Breast epithelium (tissue), 4 donors: ENCODE measurements at regions not wholly inside any gene's neighbourhood (a gene's known extent, or its start where the extent isn't known, plus 50 kb on each side); places are given as distances from the start of the nearest gene placed in this dataset.

Experiments used
- DNase-seq, 2 donors: peaks; one replicate each; pipeline ENCODE4 v3.0.0-alpha.2; 2019; ENCODE audit warnings: low spot score in 2 of 2
- H3K27ac ChIP-seq, 2 donors: fragments of 200-600 bp; sonication (generic) in 1 of 2; one replicate each; pipeline ENCODE4 v1.5.1; 2016 to 2019; ENCODE audit warnings: mild to moderate bottlenecking in 1 of 2
- H3K27me3 ChIP-seq, 2 donors: fragments of 200-600 bp; sonication (generic) in 1 of 2; one replicate each; pipeline versions ENCODE4 v1.5.1 to v1.6.0; 2017 to 2019; ENCODE audit warnings: control low read depth in 1 of 2, mild to moderate bottlenecking in 1 of 2
- H3K36me3 ChIP-seq: fragments of 200-600 bp; one replicate; pipeline ENCODE4 v1.5.1; 2019
- H3K4me1 ChIP-seq, 2 donors: fragments of 200-600 bp; sonication (generic); one replicate each; pipeline ENCODE4 v1.5.1; 2016 to 2019; ENCODE audit warnings: control low read depth in 1 of 2
- H3K4me3 ChIP-seq, 3 donors: fragments of 200-600 bp; sonication (generic); 1 replicate in 2 of 3; 2 replicates in 1 of 3; pipeline ENCODE4 v1.5.1; 2016 to 2019; ENCODE audit warnings: mild to moderate bottlenecking in 3 of 3, moderate library complexity in 2 of 3
- H3K9me3 ChIP-seq, 2 donors: fragments of 200-600 bp; sonication (generic) in 1 of 2; one replicate each; pipeline ENCODE4 v1.5.1; 2016 to 2019; ENCODE audit warnings: control low read depth in 1 of 2
- POLR2A ChIP-seq: fragments of 450-650 bp; IDR thresholded peaks from one replicate; pipeline ENCODE4 v1.6.1; 2016; ENCODE audit warnings: antibody characterized with exemption, mild to moderate bottlenecking, moderate library complexity
- POLR2AphosphoS5 ChIP-seq, 3 donors: sonication (generic); formaldehyde crosslinking; IDR thresholded peaks; one replicate each; pipeline ENCODE4 v1.6.1; 2017; ENCODE audit warnings: antibody characterized with exemption in 3 of 3
- intact Hi-C: fragments of 100-400 bp; cut with DNase I; formaldehyde crosslinking; loops from one replicate; pipeline ENCODE4 v1.15.1; 2023; ENCODE audit warnings: low total_unique reads
- TF ChIP-seq, protein P1 (sequence below), 3 donors: fragments of 450-650 bp; IDR thresholded peaks; one replicate each; pipeline ENCODE4 v1.5.1; 2016 to 2017; ENCODE audit warnings: antibody characterized with exemption in 3 of 3, mild to moderate bottlenecking in 3 of 3, moderate library complexity in 3 of 3

GRCh38 chr11:133718238-133718637, 127.1 kb downstream of the SPATA19 start:
- TF ChIP-seq POLR2A = no peak
- TF ChIP-seq POLR2AphosphoS5 (IDR thresholded peaks at IDR 0.05) = no peak
- TF ChIP-seq, protein P1, sequence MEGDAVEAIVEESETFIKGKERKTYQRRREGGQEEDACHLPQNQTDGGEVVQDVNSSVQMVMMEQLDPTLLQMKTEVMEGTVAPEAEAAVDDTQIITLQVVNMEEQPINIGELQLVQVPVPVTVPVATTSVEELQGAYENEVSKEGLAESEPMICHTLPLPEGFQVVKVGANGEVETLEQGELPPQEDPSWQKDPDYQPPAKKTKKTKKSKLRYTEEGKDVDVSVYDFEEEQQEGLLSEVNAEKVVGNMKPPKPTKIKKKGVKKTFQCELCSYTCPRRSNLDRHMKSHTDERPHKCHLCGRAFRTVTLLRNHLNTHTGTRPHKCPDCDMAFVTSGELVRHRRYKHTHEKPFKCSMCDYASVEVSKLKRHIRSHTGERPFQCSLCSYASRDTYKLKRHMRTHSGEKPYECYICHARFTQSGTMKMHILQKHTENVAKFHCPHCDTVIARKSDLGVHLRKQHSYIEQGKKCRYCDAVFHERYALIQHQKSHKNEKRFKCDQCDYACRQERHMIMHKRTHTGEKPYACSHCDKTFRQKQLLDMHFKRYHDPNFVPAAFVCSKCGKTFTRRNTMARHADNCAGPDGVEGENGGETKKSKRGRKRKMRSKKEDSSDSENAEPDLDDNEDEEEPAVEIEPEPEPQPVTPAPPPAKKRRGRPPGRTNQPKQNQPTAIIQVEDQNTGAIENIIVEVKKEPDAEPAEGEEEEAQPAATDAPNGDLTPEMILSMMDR (IDR thresholded peaks at IDR 0.05) = no peak
- Histone ChIP-seq H3K36me3 (no peaks in the 10 kb centered on the region), H3K4me3 (no peak overlapping the region), H3K9me3 (no peaks in the 10 kb centered on the region), H3K4me1 (no peaks in the 10 kb centered on the region), H3K27ac (no peak overlapping the region), H3K27me3 (peaks cover 0 to 36% of the 10 kb centered on the region in 2 donors)
- intact Hi-C loops = no loop called here
- DNase-seq = no peak

DNA sequence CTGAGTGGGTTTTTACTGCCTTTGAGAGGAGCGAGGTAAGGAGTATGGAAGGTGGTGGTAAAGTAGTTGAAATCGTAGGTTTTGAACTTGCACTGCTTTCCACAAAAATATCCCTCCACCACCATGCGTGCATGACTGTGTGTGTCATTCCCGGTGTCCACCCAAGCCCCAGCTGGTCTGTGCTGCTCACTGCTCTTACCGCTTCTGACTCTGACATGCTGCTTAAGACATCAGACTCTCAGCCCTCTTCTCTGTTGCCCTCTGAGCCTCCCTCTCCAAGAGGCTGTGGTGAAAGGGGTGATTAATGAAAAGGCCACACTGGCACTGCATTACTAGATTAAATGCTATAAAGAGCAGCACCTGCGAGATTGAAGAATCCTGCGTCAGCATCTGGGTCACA, 128.7 kb downstream of the SPATA19 start:
- H3K4me1 ChIP-seq = no peaks in the 10 kb centered on the region
- TF ChIP-seq POLR2AphosphoS5 (IDR thresholded peaks at IDR 0.05) = no peak
- H3K27me3 ChIP-seq = peaks cover 0 to 36% of the 10 kb centered on the region in 2 donors
- no peaks in the 10 kb centered on the region for H3K36me3 ChIP-seq
- H3K27ac ChIP-seq = no peak overlapping the region
- intact Hi-C loops = no loop called here
- H3K4me3 ChIP-seq = no peak overlapping the region
- no peaks in the 10 kb centered on the region for H3K9me3 ChIP-seq
- DNase-seq = no peak

GRCh38 chr11:133715602-133716001, 129.7 kb downstream of the SPATA19 start:
- Histone ChIP-seq H3K36me3 (no peaks in the 10 kb centered on the region), H3K27ac (no peak overlapping the region), H3K27me3 (peaks cover 0 to 33% of the 10 kb centered on the region in 2 donors), H3K4me3 (no peak overlapping the region), H3K4me1 (no peaks in the 10 kb centered on the region), H3K9me3 (no peaks in the 10 kb centered on the region)
- intact Hi-C loops = no loop called here
- DNase-seq = no peak
- no peak for TF ChIP-seq POLR2AphosphoS5 (IDR thresholded peaks at IDR 0.05)
- TF ChIP-seq POLR2A = no peak
- TF ChIP-seq, protein P1 (IDR thresholded peaks at IDR 0.05) = no peak

DNA sequence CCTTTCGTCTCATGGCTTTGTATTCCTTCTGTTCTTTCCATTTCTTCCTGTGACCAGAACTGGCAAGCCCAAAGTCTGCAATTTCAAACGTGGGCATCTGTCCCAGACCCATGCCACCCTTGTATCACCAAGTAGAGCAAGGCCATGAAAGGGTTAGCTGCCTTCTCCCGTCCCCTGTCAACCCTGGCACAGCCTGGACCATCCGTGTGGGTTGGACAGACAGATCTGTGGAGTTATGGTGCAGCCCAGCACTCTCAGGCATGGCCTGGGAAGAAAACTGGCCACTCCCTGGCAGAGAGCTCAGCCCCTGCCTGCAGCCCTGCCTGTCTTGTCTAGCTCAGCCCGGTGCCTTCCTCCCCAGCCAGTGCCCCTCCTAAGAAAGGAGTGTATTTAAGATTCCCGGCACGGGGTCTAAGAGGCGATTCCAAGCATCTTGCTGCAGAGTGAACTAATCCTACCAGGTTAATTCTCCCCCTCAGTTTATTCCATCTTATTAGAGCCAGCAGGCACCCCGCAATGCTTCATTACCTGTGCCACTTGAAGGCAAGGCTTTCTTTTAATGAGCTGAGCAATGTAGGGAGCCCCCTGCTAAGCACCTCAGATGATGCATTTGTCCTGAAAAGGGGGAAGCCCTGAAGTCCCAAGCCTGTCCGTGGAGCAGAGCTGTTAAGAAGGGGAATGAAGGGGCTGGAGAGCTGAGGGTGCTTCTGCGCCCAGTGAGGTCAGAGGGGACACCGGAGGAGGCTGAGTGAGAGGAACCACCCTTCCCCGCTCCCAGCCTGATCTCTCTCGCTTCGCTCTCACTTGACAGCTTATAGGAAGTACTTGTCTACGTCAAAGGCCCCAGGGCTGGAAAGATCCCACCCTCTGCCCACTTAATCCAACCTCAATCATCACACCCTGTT, 130.6 kb downstream of the SPATA19 start:
- no peaks in the 10 kb centered on the region for H3K9me3 ChIP-seq
- no peak for DNase-seq
- H3K4me3 ChIP-seq = no peak overlapping the region
- H3K36me3 ChIP-seq = no peaks in the 10 kb centered on the region
- intact Hi-C loops = no loop called here
- no peak overlapping the region for H3K27ac ChIP-seq
- TF ChIP-seq POLR2A = no peak
- no peak for TF ChIP-seq POLR2AphosphoS5 (IDR thresholded peaks at IDR 0.05)
- TF ChIP-seq, protein P1 (IDR thresholded peaks at IDR 0.05) = no peak
- H3K27me3 ChIP-seq = peaks cover 0 to 32% of the 10 kb centered on the region in 2 donors
- no peaks in the 10 kb centered on the region for H3K4me1 ChIP-seq

- peaks cover 0 to 37% of the 10 kb centered on the region in 2 donors for H3K27me3 ChIP-seq
- DNase-seq = no peak
- H3K4me3 ChIP-seq = no peak overlapping the region
- H3K4me1 ChIP-seq = no peaks in the 10 kb centered on the region
- no peaks in the 10 kb centered on the region for H3K9me3 ChIP-seq
- TF ChIP-seq POLR2AphosphoS5 (IDR thresholded peaks at IDR 0.05) = no peak
- TF ChIP-seq, protein P1 (IDR thresholded peaks at IDR 0.05) = no peak
- TF ChIP-seq POLR2A = no peak
- H3K36me3 ChIP-seq = no peaks in the 10 kb centered on the region
- H3K27ac ChIP-seq = no peak overlapping the region
- intact Hi-C loops = no loop called here
Observed at GRCh38 chr11:133713844-133714243, 131.5 kb downstream of the SPATA19 start.
